HEK293 (cell line): ENCODE measurements at regions not wholly inside any gene's neighbourhood (a gene's known extent, or its start where the extent isn't known, plus 50 kb on each side); places are given as distances from the start of the nearest gene placed in this dataset.

Experiments used
- CTCF ChIP-seq: fragments of 450-650 bp; formaldehyde crosslinking; IDR thresholded peaks from 2 replicates; pipeline ENCODE4 v1.5.1; 2016; ENCODE audit warnings: missing biosample characterization, missing genetic modification characterization
- REST ChIP-seq: fragments of 450-650 bp; formaldehyde crosslinking; IDR thresholded peaks from 2 replicates; pipeline ENCODE4 v1.5.1; 2016; ENCODE audit warnings: missing biosample characterization, missing genetic modification characterization
- ZBTB26 ChIP-seq: fragments of 450-650 bp; formaldehyde crosslinking; optimal IDR thresholded peaks from 2 replicates; pipeline ENCODE3; 2016; ENCODE audit warnings: missing biosample characterization, mild to moderate bottlenecking, missing genetic modification characterization
- ZEB2 ChIP-seq: fragments of 450-650 bp; formaldehyde crosslinking; IDR thresholded peaks from 2 replicates; pipeline ENCODE4 v1.5.1; 2016; ENCODE audit warnings: missing biosample characterization, missing genetic modification characterization
- ZNF292 ChIP-seq: fragments of 450-650 bp; formaldehyde crosslinking; IDR thresholded peaks from 2 replicates; pipeline ENCODE4 v1.5.1; 2016; ENCODE audit warnings: low read depth, missing biosample characterization, missing genetic modification characterization, borderline replicate concordance
- ZNF335 ChIP-seq: fragments of 450-650 bp; formaldehyde crosslinking; conservative IDR thresholded peaks from 2 replicates; pipeline ENCODE4 v1.5.1; 2016; ENCODE audit warnings: missing biosample characterization, missing genetic modification characterization
- ZNF362 ChIP-seq: fragments of 450-650 bp; formaldehyde crosslinking; IDR thresholded peaks from 2 replicates; pipeline ENCODE4 v1.5.1; 2016; ENCODE audit warnings: missing biosample characterization, missing genetic modification characterization

GRCh38 chr14:62001963-62002362 is 239.7 kb downstream of the SNAPC1 start:
- TF ChIP-seq CTCF (tag by site-specific recombination) (no peak), ZNF362 (tag by site-specific recombination) (no peak), REST (tag by site-specific recombination) (no peak), ZBTB26 (tag by site-specific recombination) (no peak), ZEB2 (tag by site-specific recombination) (no peak), ZNF335 (tag by site-specific recombination) (no peak), ZNF292 (tag by site-specific recombination) (no peak)
